NCI-H2029 (cell line): ENCODE measurements at regions not wholly inside any gene's neighbourhood (a gene's known extent, or its start where the extent isn't known, plus 50 kb on each side); places are given as distances from the start of the nearest gene placed in this dataset.
"Not testable (repeated sequence)": the region's sequence is repeated elsewhere in the genome, so short reads cannot be mapped to it uniquely, and the experiment has no call there.

ENCODE experiments used
- DNase-seq: peaks from one replicate; lab custom pipeline; 2025; lab: John Stamatoyannopoulos, UW

GRCh38 chr15:62365795-62366442, 200.8 kb upstream of the C2CD4B start:
- DNase-seq: peak; percentile 39

- no peak for DNase-seq
These were observed 204.4 kb upstream of the C2CD4B start for GRCh38 chr15:62369454-62369853.

- DNase-seq: not testable (repeated sequence)
These were observed 206.6 kb upstream of the C2CD4B start for GRCh38 chr15:62371683-62372082.

- no peak for DNase-seq
These were observed 212.8 kb upstream of the C2CD4B start for GRCh38 chr15:62377736-62378480.

- DNase-seq: no peak
These were observed 213.8 kb upstream of the C2CD4B start for GRCh38 chr15:62378772-62379498.

- no peak for DNase-seq
These were observed 214.9 kb upstream of the C2CD4B start for GRCh38 chr15:62380011-62380410.

GRCh38 chr15:62382046-62382445, 217.0 kb upstream of the C2CD4B start:
- DNase-seq: no peak

- peak; percentile 29 for DNase-seq
These were observed 225.1 kb upstream of the C2CD4B start, which contains the start of gene TLN2 for GRCh38 chr15:62389885-62390790. TLN2 (plus strand) TSS chr15:62390550.

GRCh38 chr15:62390791-62391640, 225.9 kb upstream of the C2CD4B start:
- DNase-seq: no peak

GRCh38 chr15:62391641-62392262, 226.7 kb upstream of the C2CD4B start:
- DNase-seq: no peak

GRCh38 chr15:62392376-62392775, 227.3 kb upstream of the C2CD4B start:
- no peak for DNase-seq

GRCh38 chr15:62393196-62393595, 228.1 kb upstream of the C2CD4B start:
- no peak for DNase-seq

- DNase-seq: no peak
These were observed 229.0 kb upstream of the C2CD4B start for GRCh38 chr15:62394079-62394478.

GRCh38 chr15:62400778-62401177, 235.7 kb upstream of the C2CD4B start:
- no peak for DNase-seq

GRCh38 chr15:62402687-62403086, 237.6 kb upstream of the C2CD4B start:
- no peak for DNase-seq

- no peak for DNase-seq
These were observed 238.2 kb upstream of the C2CD4B start for GRCh38 chr15:62403164-62403809.

- DNase-seq: no peak
These were observed 239.3 kb upstream of the C2CD4B start for GRCh38 chr15:62404194-62404985.

- no peak for DNase-seq
These were observed 241.3 kb upstream of the C2CD4B start for GRCh38 chr15:62406305-62406891.

- DNase-seq: no peak
These were observed 242.1 kb upstream of the C2CD4B start for GRCh38 chr15:62407216-62407615.
